WERI-Rb-1 (cell line): ENCODE measurements at regions not wholly inside any gene's neighbourhood (a gene's known extent, or its start where the extent isn't known, plus 50 kb on each side); places are given as distances from the start of the nearest gene placed in this dataset.

ENCODE experiments used
- DNase-seq: peaks from one replicate; pipeline ENCODE4 v3.0.0-alpha.2; 2020
- H3K27ac ChIP-seq: fragments of 250-450 bp; sonication (Bioruptor Pico); 2 replicates; pipeline ENCODE4 v1.5.1; 2020; ENCODE audit warnings: mild to moderate bottlenecking, moderate library complexity
- H3K27me3 ChIP-seq: fragments of 250-450 bp; sonication (Bioruptor Pico); 2 replicates; pipeline ENCODE4 v1.5.1; 2021; ENCODE audit warnings: mild to moderate bottlenecking, low read depth, moderate library complexity; ENCODE audit not compliant: insufficient read depth, severe bottlenecking
- H3K36me3 ChIP-seq: fragments of 250-450 bp; sonication (Bioruptor Pico); 2 replicates; pipeline ENCODE4 v1.5.1; 2020; ENCODE audit warnings: mild to moderate bottlenecking, moderate library complexity
- H3K4me3 ChIP-seq: 2 replicates; pipeline ENCODE4 v1.5.1; 2011; ENCODE audit warnings: low read depth, mild to moderate bottlenecking, control low read depth, low read length
- H3K9me3 ChIP-seq: fragments of 250-450 bp; sonication (Bioruptor Pico); 2 replicates; pipeline ENCODE4 v1.5.1; 2021; ENCODE audit warnings: mild to moderate bottlenecking, moderate library complexity; ENCODE audit not compliant: severe bottlenecking
- CTCF ChIP-seq: IDR thresholded peaks from 2 replicates; pipeline ENCODE4 v1.5.1; 2011; ENCODE audit warnings: low read depth, mild to moderate bottlenecking, control low read depth, inconsistent platforms, low read length

GRCh38 chr20:10919396-10920140 is 245.8 kb upstream of the JAG1 start:
- H3K36me3 ChIP-seq = no peaks in the 10 kb centered on the region
- no peak overlapping the region for H3K27ac ChIP-seq
- no peaks in the 10 kb centered on the region for H3K27me3 ChIP-seq
- TF ChIP-seq CTCF = no peak
- H3K9me3 ChIP-seq = no peaks in the 10 kb centered on the region
- no peak overlapping the region for H3K4me3 ChIP-seq
- no peak for DNase-seq

DNA sequence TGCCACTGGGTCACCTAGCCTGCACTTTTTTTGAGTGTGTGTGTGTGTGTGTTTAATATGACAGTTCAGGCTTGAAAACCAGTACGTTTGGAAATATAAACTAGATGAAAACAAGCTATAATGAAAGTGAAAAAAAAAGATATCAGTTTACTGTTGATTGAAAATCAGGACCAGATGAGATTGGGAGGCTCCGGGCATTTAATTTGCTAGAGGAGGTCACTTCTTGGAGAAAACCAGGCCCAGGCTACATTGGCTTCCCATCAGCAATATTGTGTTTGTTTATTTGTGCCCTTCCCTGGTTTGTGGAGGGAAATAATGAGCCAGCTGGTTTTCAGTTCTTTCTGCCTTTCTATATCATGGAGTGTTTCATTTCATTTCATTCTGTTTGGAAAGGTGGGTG is 246.6 kb upstream of the JAG1 start:
- Histone ChIP-seq H3K4me3 (no peak overlapping the region), H3K36me3 (no peaks in the 10 kb centered on the region), H3K9me3 (no peaks in the 10 kb centered on the region), H3K27ac (no peak overlapping the region), H3K27me3 (no peaks in the 10 kb centered on the region)
- TF ChIP-seq CTCF = no peak
- no peak for DNase-seq

GRCh38 chr20:10921491-10922010 is 247.8 kb upstream of the JAG1 start:
- Histone ChIP-seq H3K9me3 (no peaks in the 10 kb centered on the region), H3K4me3 (no peak overlapping the region), H3K27me3 (no peaks in the 10 kb centered on the region), H3K36me3 (no peaks in the 10 kb centered on the region), H3K27ac (no peak overlapping the region)
- DNase-seq = no peak
- TF ChIP-seq CTCF = no peak

DNA sequence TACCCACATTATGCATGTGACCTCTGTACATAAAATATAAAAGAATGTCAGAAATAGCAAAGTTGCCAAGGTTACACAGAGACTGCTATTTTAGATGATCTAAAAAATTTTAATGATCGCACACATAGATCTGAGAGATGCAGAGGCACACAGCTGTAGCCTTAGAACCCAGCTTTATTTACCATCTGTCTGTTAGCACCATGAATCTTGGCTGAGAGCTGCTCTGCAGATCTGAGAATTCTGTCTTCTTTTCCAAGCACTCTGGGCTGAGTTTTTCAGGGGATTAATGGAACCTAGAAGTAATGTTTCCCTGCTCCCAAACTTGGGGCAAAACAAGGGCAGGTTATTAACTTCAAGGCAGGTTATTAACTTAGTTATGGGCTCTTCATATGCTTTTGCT is 248.7 kb upstream of the JAG1 start:
- Histone ChIP-seq H3K9me3 (no peaks in the 10 kb centered on the region), H3K36me3 (no peaks in the 10 kb centered on the region), H3K4me3 (no peak overlapping the region), H3K27me3 (no peaks in the 10 kb centered on the region), H3K27ac (no peak overlapping the region)
- DNase-seq = no peak
- no peak for TF ChIP-seq CTCF

GRCh38 chr20:10922941-10923340 is 249.1 kb upstream of the JAG1 start:
- no peaks in the 10 kb centered on the region for H3K9me3 ChIP-seq
- H3K27ac ChIP-seq = no peak overlapping the region
- no peak for TF ChIP-seq CTCF
- no peaks in the 10 kb centered on the region for H3K27me3 ChIP-seq
- no peaks in the 10 kb centered on the region for H3K36me3 ChIP-seq
- no peak overlapping the region for H3K4me3 ChIP-seq
- no peak for DNase-seq
